ENCODE measurements at regions not wholly inside any gene's neighbourhood (a gene's known extent, or its start where the extent isn't known, plus 50 kb on each side); places are given as distances from the start of the nearest gene placed in this dataset.

DNA sequence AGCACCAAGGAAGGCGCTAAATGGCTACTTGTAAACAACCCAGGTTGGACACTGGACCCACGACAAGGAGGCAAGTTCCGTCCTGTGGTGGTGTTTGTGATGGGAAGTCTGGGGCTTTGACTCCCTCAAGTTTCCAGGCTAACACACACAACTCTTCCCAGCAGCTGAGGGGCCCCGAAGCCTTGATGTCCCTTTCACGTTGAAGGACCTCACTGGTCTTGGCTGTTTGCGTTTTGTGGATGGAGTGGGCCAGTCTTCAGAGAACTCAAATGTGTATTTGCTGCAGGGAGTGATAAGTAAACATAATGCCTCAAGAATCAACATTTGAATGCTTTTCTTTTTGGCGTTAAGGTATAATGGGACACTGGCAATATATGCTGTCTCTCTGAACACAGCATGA is 199.2 kb downstream of the TM9SF2 start:
- no peaks in the 10 kb centered on the region for H3K27me3 ChIP-seq (ENCODE audit: insufficient read depth, low read length)
- H3K9me3 Mint-ChIP-seq = no peaks in the 10 kb centered on the region
- H3K4me2 ChIP-seq (ENCODE audit: insufficient read depth, insufficient read length, low read length) = no peak overlapping the region
- H4K20me1 ChIP-seq (ENCODE audit: control insufficient read depth, insufficient read depth, insufficient read length) = no peaks in the 10 kb centered on the region
- H2BK15ac ChIP-seq (ENCODE audit: low read depth, low read length) = no peak overlapping the region
- H3K4me3 Mint-ChIP-seq = no peak overlapping the region
- no peak overlapping the region for H3K23ac ChIP-seq (ENCODE audit: insufficient read length, low read depth, low read length)
- no peak overlapping the region for H4K5ac ChIP-seq (ENCODE audit: insufficient read length, low read depth, low read length)
- no peaks in the 10 kb centered on the region for H3K9me3 ChIP-seq (ENCODE audit: control insufficient read depth, low read depth, low read length)
- H3K4ac ChIP-seq (ENCODE audit: low read depth, low read length) = no peak overlapping the region
- DNase-seq = no peak
- TF ChIP-seq, protein P1, sequence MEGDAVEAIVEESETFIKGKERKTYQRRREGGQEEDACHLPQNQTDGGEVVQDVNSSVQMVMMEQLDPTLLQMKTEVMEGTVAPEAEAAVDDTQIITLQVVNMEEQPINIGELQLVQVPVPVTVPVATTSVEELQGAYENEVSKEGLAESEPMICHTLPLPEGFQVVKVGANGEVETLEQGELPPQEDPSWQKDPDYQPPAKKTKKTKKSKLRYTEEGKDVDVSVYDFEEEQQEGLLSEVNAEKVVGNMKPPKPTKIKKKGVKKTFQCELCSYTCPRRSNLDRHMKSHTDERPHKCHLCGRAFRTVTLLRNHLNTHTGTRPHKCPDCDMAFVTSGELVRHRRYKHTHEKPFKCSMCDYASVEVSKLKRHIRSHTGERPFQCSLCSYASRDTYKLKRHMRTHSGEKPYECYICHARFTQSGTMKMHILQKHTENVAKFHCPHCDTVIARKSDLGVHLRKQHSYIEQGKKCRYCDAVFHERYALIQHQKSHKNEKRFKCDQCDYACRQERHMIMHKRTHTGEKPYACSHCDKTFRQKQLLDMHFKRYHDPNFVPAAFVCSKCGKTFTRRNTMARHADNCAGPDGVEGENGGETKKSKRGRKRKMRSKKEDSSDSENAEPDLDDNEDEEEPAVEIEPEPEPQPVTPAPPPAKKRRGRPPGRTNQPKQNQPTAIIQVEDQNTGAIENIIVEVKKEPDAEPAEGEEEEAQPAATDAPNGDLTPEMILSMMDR (conservative IDR thresholded peaks at IDR 0.05) = no peak
- H3K79me1 ChIP-seq (ENCODE audit: insufficient read depth, low read depth, low read length, poor library complexity, severe bottlenecking) = no peaks in the 10 kb centered on the region
- no peak overlapping the region for H3K9ac ChIP-seq (ENCODE audit: extremely low read depth, insufficient read length, low read length)
- H2AFZ ChIP-seq (ENCODE audit: low read length) = no peak overlapping the region
- H3K4me1 ChIP-seq (ENCODE audit: insufficient read depth, low read length) = peaks cover 12% of the 10 kb centered on the region; the same call in 1 of the 2 replicates
- H3K56ac ChIP-seq (ENCODE audit: insufficient read length, low read depth, low read length) = no peak overlapping the region
- H4K91ac ChIP-seq (ENCODE audit: insufficient read length, low read depth, low read length) = no peak overlapping the region
- peak overlapping the region; percentile 80 to 92 (median 86); a peak in 1 of 7 replicates for H3K27ac Mint-ChIP-seq
- H3K36me3 Mint-ChIP-seq (ENCODE audit: insufficient read depth in 1 of 3, low read depth in 3 of 3) = no peaks in the 10 kb centered on the region; a peak in 1 of 7 replicates
- no peak overlapping the region for H2BK20ac ChIP-seq (ENCODE audit: low read depth, low read length, poor library complexity, severe bottlenecking)
- no peak overlapping the region for H2BK12ac ChIP-seq (ENCODE audit: insufficient read length, low read depth, low read length)
- H3K79me2 ChIP-seq (ENCODE audit: insufficient read depth, low read length) = no peaks in the 10 kb centered on the region
- no peak overlapping the region for H3K27ac ChIP-seq (ENCODE audit: insufficient read length, low read depth, low read length)
- no peak overlapping the region for H3K14ac ChIP-seq (ENCODE audit: insufficient read depth, low read length)
- H2BK120ac ChIP-seq (ENCODE audit: low read depth, low read length, poor library complexity, severe bottlenecking) = no peak overlapping the region
- no peak overlapping the region for H3T11ph ChIP-seq (ENCODE audit: low read length)
- no peak overlapping the region for H4K8ac ChIP-seq (replicated peaks; ENCODE audit: insufficient read length, low read depth, low read length)
- no peak overlapping the region for H3K18ac ChIP-seq (ENCODE audit: insufficient read length, low read depth, low read length)
- H3K23me2 ChIP-seq (ENCODE audit: insufficient read length, low read depth, low read length, poor library complexity, severe bottlenecking) = no peaks in the 10 kb centered on the region
- no peak overlapping the region for H2BK5ac ChIP-seq (ENCODE audit: insufficient read length, low read length)
- no CpG with 5 or more reads among the region's 7 CpGs for WGBS (ENCODE audit: extremely low coverage, insufficient read length, low lambda C conversion rate)
- H2AK5ac ChIP-seq (ENCODE audit: insufficient read length, low read length) = peak overlapping the region; percentile 51
- H3K4me1 Mint-ChIP-seq = peaks cover 47 to 51% of the 10 kb centered on the region in 2 experiments
- no peaks in the 10 kb centered on the region for H3K27me3 Mint-ChIP-seq (ENCODE audit: low read depth)

All from H9 (cell line).